ENCODE measurements at regions not wholly inside any gene's neighbourhood (a gene's known extent, or its start where the extent isn't known, plus 50 kb on each side); places are given as distances from the start of the nearest gene placed in this dataset.
"Not testable (repeated sequence)": the region's sequence is repeated elsewhere in the genome, so short reads cannot be mapped to it uniquely, and the experiment has no call there.

DNA sequence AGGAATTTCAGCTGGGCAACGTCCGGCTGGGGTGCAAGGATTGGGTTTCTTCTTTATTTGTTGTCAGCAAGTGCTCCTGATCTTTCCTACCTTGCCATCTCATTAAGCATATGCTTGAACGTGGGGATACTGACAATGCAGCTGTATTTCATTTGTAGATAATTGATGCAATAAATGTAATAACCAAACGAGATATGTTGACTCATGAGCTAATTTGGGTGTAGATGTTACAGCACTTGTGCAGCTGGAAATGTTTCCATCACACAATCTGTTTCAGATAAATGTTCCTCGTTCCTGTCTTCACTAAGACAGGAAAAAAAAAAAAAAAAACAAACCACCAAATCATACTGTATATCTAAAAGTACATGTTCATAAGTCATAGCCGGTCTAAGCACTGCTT is 123.8 kb downstream of the DMRT2 start:
- H3K4me1 ChIP-seq, result no peaks in the 10 kb centered on the region
- H3K4me3 ChIP-seq, result no peak overlapping the region
- DNase-seq, result no peak
- no peaks in the 10 kb centered on the region for H3K9me3 ChIP-seq
- intact Hi-C loops (cut with DNase I; ENCODE audit: low total_unique reads), result no loop called here
- no peaks in the 10 kb centered on the region for H3K36me3 ChIP-seq
- no peak overlapping the region for H3K27ac ChIP-seq
- H3K27me3 ChIP-seq, result no peaks in the 10 kb centered on the region
- TF ChIP-seq, protein P1, sequence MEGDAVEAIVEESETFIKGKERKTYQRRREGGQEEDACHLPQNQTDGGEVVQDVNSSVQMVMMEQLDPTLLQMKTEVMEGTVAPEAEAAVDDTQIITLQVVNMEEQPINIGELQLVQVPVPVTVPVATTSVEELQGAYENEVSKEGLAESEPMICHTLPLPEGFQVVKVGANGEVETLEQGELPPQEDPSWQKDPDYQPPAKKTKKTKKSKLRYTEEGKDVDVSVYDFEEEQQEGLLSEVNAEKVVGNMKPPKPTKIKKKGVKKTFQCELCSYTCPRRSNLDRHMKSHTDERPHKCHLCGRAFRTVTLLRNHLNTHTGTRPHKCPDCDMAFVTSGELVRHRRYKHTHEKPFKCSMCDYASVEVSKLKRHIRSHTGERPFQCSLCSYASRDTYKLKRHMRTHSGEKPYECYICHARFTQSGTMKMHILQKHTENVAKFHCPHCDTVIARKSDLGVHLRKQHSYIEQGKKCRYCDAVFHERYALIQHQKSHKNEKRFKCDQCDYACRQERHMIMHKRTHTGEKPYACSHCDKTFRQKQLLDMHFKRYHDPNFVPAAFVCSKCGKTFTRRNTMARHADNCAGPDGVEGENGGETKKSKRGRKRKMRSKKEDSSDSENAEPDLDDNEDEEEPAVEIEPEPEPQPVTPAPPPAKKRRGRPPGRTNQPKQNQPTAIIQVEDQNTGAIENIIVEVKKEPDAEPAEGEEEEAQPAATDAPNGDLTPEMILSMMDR (IDR thresholded peaks at IDR 0.05), result no peak

DNA sequence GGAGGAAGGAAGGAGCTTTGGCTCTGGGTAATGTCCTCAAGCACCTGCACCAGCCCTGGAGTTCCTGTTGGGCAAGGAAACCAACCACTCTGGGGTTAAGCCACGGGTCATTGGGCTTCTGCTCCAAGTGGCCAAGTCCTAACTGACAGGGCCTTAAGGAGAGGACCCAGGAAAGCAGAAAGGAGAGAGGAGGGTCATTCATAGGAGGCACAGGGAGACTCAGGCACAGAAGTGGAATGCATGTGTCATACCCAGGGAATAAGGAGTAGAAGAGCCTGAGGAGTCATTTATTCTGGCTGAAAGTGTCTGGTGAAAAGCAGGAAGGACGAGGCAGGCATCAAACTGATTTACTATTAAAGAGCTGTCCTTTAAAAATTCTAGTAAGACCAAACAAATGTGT is 129.2 kb downstream of the DMRT2 start:
- no peak for DNase-seq
- intact Hi-C loops (cut with DNase I; ENCODE audit: low total_unique reads), result no loop called here

DNA sequence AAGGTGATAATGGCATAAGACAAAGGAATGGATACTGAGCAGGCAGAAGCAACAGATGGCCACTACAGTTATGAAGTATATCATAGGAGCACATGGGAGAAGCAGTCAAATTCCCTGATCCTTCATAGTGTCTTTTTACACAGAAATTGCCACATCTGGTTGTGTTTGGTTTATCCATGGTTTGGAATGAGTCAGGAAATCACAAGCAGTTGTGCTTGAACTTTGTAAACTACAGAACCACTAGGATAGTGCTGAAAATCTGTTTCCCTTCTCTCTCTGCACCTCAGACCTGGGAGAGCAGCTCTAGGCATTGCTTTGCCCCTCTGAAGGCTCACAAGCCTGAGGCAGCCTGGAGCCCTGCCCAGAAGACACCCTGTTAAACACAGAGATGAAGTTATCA is 134.0 kb downstream of the DMRT2 start:
- no peak for DNase-seq
- no peak overlapping the region for H3K4me3 ChIP-seq
- H3K4me1 ChIP-seq, result no peaks in the 10 kb centered on the region
- no peaks in the 10 kb centered on the region for H3K36me3 ChIP-seq
- H3K9me3 ChIP-seq, result peaks cover 0 to 9% (median 0%) of the 10 kb centered on the region in 3 donors
- intact Hi-C loops (cut with DNase I; ENCODE audit: low total_unique reads), result no loop called here
- no peaks in the 10 kb centered on the region for H3K27me3 ChIP-seq
- TF ChIP-seq, protein P1 (IDR thresholded peaks at IDR 0.05), result no peak
- H3K27ac ChIP-seq, result no peak overlapping the region

More for the DNA sequence above, 129.2 kb downstream of the DMRT2 start:
- Histone ChIP-seq H3K4me3 (no peak overlapping the region), H3K4me1 (no peaks in the 10 kb centered on the region), H3K36me3 (no peaks in the 10 kb centered on the region), H3K27me3 (no peaks in the 10 kb centered on the region), H3K27ac (no peak overlapping the region), H3K9me3 (no peaks in the 10 kb centered on the region)
- TF ChIP-seq, protein P1 (IDR thresholded peaks at IDR 0.05), result no peak

DNA sequence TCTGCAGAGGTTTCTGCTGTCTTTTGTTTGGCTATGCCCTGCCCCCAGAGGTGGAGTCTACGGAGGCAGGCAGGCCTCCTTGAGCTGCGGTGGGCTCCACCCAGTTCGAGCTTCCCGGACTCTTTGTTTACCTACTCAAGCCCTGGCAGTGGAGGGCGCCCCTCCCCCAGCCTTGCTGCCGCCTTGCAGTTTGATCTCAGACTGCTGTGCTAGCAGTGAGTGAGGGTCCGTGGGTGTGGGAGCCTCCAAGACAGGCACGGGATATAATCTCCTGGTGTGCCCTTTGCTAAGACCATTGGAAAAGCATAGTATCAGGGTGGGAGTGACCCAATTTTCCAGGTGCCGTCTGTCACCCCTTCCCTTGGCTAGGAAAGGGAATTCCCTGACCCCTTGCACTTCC is 137.0 kb downstream of the DMRT2 start:
- H3K4me1 ChIP-seq; H3K27ac ChIP-seq; DNase-seq; H3K4me3 ChIP-seq; H3K36me3 ChIP-seq; intact Hi-C loops (cut with DNase I; ENCODE audit: low total_unique reads); H3K9me3 ChIP-seq; H3K27me3 ChIP-seq: not testable (repeated sequence)

DNA sequence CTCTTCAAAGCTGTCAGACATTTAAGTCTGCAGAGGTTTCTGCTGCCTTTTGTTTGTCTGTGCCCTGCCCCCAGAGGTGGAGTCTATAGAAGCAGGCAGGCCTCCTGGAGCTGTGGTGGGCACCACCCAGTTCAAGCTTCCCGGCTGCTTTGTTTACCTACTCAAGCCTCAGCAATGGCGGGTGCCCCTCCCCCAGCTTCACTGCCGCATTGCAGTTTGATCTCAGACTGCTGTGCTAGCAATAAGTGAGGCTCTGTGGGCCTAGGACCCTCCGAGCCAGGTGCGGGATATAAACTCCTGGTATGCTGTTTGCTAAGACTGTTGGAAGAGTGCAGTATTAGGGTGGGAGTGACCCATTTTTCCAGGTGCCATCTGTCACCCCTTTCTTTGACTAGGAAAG is 145.5 kb downstream of the DMRT2 start:
- H3K4me1 ChIP-seq, H3K9me3 ChIP-seq, H3K36me3 ChIP-seq, H3K27me3 ChIP-seq, H3K4me3 ChIP-seq, DNase-seq, H3K27ac ChIP-seq: not testable (repeated sequence)
- intact Hi-C loops (cut with DNase I; ENCODE audit: low total_unique reads), result loop anchor here (1.0 kb wide), 1 partner anchor 24 kb away; no protein-coding TSS in a partner anchor

DNA sequence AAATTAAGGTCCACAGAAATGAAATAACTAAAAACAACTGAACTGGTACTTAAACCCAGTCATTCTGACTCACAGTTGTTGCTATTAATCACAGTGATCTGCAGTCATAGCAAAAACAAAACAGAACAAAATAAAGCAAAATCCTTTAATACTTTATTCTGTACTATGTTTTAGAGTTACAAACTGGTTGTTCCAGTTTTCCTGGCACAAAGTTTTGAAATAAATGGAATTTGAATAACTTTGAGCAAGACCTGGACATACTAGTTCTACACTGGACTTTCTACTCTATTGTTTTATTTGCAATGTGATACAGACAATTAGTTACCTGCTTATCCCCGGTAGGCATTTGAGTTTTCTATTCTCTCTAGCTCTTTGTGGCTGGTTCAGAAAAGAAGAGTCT is 147.9 kb downstream of the DMRT2 start:
- no peak overlapping the region for H3K27ac ChIP-seq
- TF ChIP-seq, protein P1 (IDR thresholded peaks at IDR 0.05), result no peak
- no peaks in the 10 kb centered on the region for H3K36me3 ChIP-seq
- DNase-seq, result no peak
- no peaks in the 10 kb centered on the region for H3K9me3 ChIP-seq
- H3K4me3 ChIP-seq, result no peak overlapping the region
- H3K4me1 ChIP-seq, result no peaks in the 10 kb centered on the region
- intact Hi-C loops (cut with DNase I; ENCODE audit: low total_unique reads), result no loop called here
- H3K27me3 ChIP-seq, result no peaks in the 10 kb centered on the region

DNA sequence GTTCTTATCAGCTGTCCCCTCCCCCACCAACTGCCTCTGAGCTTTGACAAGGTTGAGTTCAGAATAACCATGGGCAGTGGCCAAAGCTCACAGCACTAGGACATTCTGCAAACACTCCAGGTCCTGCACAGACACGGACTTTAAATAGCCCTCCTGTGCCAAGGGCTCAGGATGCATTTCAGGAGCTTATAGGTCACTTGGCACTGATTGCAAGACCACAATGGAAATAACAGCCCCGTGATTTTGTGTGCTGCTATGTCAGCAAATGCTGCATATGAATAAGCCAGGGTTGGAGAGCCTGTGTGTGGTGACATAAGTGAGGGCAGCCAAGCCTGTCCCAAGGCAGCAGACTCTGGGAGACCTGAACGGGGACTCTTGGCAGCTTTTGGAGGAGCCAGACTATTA is 150.7 kb downstream of the DMRT2 start:
- TF ChIP-seq, protein P1 (IDR thresholded peaks at IDR 0.05), result no peak
- no peak for DNase-seq
- Histone ChIP-seq H3K27me3 (no peaks in the 10 kb centered on the region), H3K4me1 (no peaks in the 10 kb centered on the region), H3K4me3 (no peak overlapping the region), H3K27ac (no peak overlapping the region), H3K36me3 (no peaks in the 10 kb centered on the region), H3K9me3 (no peaks in the 10 kb centered on the region)
- intact Hi-C loops (cut with DNase I; ENCODE audit: low total_unique reads), result no loop called here
